ENCODE measurements at regions not wholly inside any gene's neighbourhood (a gene's known extent, or its start where the extent isn't known, plus 50 kb on each side); places are given as distances from the start of the nearest gene placed in this dataset.

DNA sequence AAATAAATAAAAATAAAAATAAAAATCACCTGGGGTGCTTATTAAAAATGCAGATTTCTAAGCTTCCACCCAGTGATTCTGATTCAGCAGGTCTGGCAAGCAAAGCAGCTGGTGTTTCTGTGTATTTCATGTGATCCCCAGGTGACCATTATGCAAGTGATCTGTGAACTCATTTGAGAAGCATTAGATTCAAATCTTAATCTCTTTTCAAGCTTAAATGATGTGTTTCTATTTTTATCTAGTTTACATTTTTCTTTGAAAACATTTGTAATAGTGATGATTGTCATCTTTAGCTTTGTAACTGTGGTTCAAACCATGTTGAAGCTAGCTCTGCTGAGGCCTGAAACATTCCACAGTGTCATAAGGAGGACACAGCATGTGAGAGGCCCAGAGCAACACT lies 804.8 kb upstream of the ZNF608 start:
- CTCF ChIA-PET: no interaction called here
- no peak for TF ChIP-seq CTCF (IDR thresholded peaks at IDR 0.05; ENCODE audit: insufficient read depth, low read length, missing control alignments)
- DNase-seq (ENCODE audit: low read depth, low spot score): no peak
- POLR2A ChIA-PET: no interaction called here
- no peak overlapping the region for H3K4me3 ChIP-seq (ENCODE audit: low read depth, low read length)

- ChIA-PET CTCF (no interaction called here), POLR2A (no interaction called here)
- no peak for DNase-seq (ENCODE audit: low read depth, low spot score)
- no peak for TF ChIP-seq CTCF (IDR thresholded peaks at IDR 0.05; ENCODE audit: insufficient read depth, low read length, missing control alignments)
- H3K4me3 ChIP-seq (ENCODE audit: low read depth, low read length): no peak overlapping the region
Measured at GRCh38 chr5:125551797-125552196, 805.4 kb upstream of the ZNF608 start.

GRCh38 chr5:125552486-125552885 lies 806.0 kb upstream of the ZNF608 start:
- no peak overlapping the region for H3K4me3 ChIP-seq (ENCODE audit: low read depth, low read length)
- POLR2A ChIA-PET: no interaction called here
- TF ChIP-seq CTCF (IDR thresholded peaks at IDR 0.05; ENCODE audit: insufficient read depth, low read length, missing control alignments): no peak
- CTCF ChIA-PET: no interaction called here
- DNase-seq (ENCODE audit: low read depth, low spot score): no peak

- ChIA-PET POLR2A (no interaction called here), CTCF (no interaction called here)
- DNase-seq (ENCODE audit: low read depth, low spot score): no peak
- TF ChIP-seq CTCF (IDR thresholded peaks at IDR 0.05; ENCODE audit: insufficient read depth, low read length, missing control alignments): no peak
- H3K4me3 ChIP-seq (ENCODE audit: low read depth, low read length): no peak overlapping the region
Measured at GRCh38 chr5:125554355-125554754, 807.9 kb upstream of the ZNF608 start.

DNA sequence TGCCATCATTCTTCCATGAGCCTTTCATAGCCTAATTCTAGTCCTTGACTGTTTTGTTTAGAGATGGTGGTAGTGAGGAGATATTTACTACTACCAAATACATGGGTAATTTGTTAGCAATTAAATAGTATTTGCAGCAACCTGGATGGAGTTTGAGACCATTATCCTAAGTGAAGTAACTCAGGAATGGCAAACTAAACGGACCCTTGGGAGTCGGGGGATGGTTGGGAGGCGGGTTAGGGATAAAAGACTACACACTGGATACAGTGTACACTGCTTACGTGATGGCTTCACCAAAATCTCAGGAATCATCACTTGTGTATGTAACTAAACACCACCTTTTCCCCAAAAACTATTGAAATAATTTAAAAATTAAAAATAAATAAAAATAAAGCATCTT lies 809.2 kb upstream of the ZNF608 start:
- ChIA-PET POLR2A (no interaction called here), CTCF (no interaction called here)
- DNase-seq (ENCODE audit: low read depth, low spot score): no peak
- TF ChIP-seq CTCF (IDR thresholded peaks at IDR 0.05; ENCODE audit: insufficient read depth, low read length, missing control alignments): no peak
- no peak overlapping the region for H3K4me3 ChIP-seq (ENCODE audit: low read depth, low read length)

DNA sequence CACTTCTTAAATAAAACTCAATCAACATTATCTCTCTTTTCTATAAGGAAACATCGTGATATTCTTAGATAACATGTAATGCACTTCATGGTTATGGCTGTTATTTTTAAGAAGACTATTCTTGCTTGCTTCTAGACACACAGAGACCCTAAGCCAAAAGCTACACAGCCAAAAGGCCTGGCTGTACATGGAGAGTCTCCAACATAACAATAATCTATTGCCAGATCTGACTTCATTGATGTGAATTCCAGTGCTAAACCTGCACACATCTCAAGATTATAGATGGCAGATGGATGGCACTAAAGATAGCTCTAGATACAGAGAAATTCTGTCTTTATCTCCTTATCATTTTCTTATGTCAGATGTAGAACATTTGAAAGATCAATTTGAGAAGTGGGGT lies 811.6 kb upstream of the ZNF608 start:
- no peak for DNase-seq (ENCODE audit: low read depth, low spot score)
- ChIA-PET POLR2A (no interaction called here), CTCF (no interaction called here)
- H3K4me3 ChIP-seq (ENCODE audit: low read depth, low read length): no peak overlapping the region
- TF ChIP-seq CTCF (IDR thresholded peaks at IDR 0.05; ENCODE audit: insufficient read depth, low read length, missing control alignments): no peak
